ENCODE measurements at regions not wholly inside any gene's neighbourhood (a gene's known extent, or its start where the extent isn't known, plus 50 kb on each side); places are given as distances from the start of the nearest gene placed in this dataset.

DNA sequence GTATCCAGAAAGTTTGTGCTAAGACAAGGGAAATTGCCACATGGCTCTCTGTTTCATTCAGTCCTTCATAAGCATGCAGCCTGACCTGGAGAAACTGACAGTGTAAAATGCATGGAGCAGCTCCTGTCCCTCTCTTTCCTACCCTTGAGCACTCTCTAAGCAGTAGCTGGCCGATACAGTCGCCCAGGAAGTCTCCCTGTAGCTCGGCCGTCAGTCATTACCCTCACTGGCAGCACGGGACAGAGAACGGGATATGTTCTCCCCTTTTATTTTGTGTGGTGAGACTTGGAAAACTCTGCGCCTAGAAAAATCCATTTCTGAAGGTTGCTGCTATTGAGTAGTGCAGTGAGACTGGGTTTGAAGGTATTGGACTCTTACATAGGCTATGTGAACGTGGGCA is 56.8 kb upstream of the KCNMB1 start:
- H3K27me3 ChIP-seq: no peaks in the 10 kb centered on the region
- no peaks in the 10 kb centered on the region for H3K4me1 ChIP-seq (ENCODE audit: low read depth)
- no peaks in the 10 kb centered on the region for H3K9me3 ChIP-seq (ENCODE audit: low read depth)
- H3K4me3 ChIP-seq: no peak overlapping the region
- TF ChIP-seq, protein P1, sequence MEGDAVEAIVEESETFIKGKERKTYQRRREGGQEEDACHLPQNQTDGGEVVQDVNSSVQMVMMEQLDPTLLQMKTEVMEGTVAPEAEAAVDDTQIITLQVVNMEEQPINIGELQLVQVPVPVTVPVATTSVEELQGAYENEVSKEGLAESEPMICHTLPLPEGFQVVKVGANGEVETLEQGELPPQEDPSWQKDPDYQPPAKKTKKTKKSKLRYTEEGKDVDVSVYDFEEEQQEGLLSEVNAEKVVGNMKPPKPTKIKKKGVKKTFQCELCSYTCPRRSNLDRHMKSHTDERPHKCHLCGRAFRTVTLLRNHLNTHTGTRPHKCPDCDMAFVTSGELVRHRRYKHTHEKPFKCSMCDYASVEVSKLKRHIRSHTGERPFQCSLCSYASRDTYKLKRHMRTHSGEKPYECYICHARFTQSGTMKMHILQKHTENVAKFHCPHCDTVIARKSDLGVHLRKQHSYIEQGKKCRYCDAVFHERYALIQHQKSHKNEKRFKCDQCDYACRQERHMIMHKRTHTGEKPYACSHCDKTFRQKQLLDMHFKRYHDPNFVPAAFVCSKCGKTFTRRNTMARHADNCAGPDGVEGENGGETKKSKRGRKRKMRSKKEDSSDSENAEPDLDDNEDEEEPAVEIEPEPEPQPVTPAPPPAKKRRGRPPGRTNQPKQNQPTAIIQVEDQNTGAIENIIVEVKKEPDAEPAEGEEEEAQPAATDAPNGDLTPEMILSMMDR (IDR thresholded peaks at IDR 0.05; ENCODE audit: low read depth, low read length): no peak
- no peak for DNase-seq (ENCODE audit: low read depth in 1 of 2, low spot score in 1 of 2)
- H3K36me3 ChIP-seq: no peaks in the 10 kb centered on the region
- H3K27ac ChIP-seq: no peak overlapping the region

DNA sequence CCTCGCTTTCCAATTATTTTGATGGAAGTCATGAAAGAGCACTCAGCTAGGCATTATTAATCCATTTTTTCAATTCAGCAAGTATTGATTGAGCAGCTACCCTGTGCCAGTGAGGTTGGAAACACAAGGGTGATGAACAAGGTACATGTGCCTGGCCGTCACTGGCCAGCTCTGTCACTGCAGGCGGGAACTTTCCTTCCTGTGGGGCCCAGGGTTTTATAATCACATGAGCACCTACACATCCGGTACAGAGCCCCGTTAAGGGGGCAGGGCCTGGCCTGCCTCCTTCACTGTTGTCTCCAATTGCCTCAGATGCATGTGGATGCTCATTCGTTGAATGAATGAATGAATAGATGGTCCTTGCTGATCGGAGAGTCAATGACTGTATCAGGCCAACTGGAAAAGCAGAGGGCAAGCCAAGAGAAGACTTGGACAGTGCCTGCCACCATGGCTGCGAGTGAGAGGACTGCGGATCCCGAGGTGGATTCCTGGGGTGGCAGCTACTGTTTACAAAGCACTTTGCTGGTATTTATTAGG is 55.9 kb upstream of the KCNMB1 start:
- Histone ChIP-seq H3K4me3 (no peak overlapping the region), H3K9me3 (ENCODE audit: low read depth) (no peaks in the 10 kb centered on the region), H3K27ac (no peak overlapping the region), H3K4me1 (ENCODE audit: low read depth) (no peaks in the 10 kb centered on the region), H3K36me3 (no peaks in the 10 kb centered on the region), H3K27me3 (no peaks in the 10 kb centered on the region)
- TF ChIP-seq, protein P1 (IDR thresholded peaks at IDR 0.05; ENCODE audit: low read depth, low read length): no peak
- DNase-seq (ENCODE audit: low read depth in 1 of 2, low spot score in 1 of 2): no peak

DNA sequence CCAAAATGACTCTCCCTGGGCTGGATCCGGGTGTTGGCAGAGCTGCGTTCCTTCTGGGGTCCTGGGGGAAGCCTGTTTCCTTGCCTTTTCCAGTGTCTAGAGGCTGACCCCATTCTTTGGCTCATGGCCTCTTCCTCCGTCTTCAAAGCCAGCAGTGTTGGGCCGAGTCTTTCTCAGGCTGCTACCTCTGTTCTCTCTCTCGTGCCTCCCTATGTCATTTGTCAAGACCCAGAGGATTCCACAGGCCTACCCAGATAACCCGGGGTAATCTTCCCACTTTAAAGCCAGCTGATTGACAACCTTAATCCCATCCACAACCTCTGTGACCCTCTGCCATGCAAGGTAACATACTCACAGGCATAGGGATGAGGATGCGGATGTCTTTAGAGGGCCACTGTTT is 55.0 kb upstream of the KCNMB1 start:
- no peak overlapping the region for H3K27ac ChIP-seq
- no peaks in the 10 kb centered on the region for H3K36me3 ChIP-seq
- TF ChIP-seq, protein P1 (IDR thresholded peaks at IDR 0.05; ENCODE audit: low read depth, low read length): no peak
- H3K4me3 ChIP-seq: no peak overlapping the region
- no peaks in the 10 kb centered on the region for H3K27me3 ChIP-seq
- H3K4me1 ChIP-seq (ENCODE audit: low read depth): no peaks in the 10 kb centered on the region
- no peak for DNase-seq (ENCODE audit: low read depth in 1 of 2, low spot score in 1 of 2)
- no peaks in the 10 kb centered on the region for H3K9me3 ChIP-seq (ENCODE audit: low read depth)

DNA sequence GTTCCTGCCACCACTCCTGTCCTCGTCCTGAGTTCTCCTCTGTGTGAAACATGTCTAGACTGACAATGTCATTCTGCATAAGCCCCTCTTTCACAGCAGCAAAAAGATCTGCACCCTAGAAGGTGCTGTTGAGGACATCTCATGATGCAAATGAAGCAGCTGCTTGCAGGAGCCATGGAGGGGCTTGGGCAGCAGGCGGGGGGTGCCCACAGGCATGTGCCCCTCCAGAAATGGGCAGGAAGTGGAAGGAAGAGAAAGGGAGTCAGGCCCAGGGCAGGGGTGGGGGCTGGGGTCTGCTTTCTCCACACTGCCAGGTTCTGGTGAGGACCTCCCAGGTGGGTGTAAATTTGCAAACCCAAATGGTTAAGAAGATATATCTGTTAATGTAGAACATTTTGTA is 54.5 kb upstream of the KCNMB1 start:
- Histone ChIP-seq H3K4me3 (no peak overlapping the region), H3K9me3 (ENCODE audit: low read depth) (no peaks in the 10 kb centered on the region), H3K36me3 (no peaks in the 10 kb centered on the region), H3K27ac (no peak overlapping the region), H3K27me3 (no peaks in the 10 kb centered on the region), H3K4me1 (ENCODE audit: low read depth) (no peaks in the 10 kb centered on the region)
- TF ChIP-seq, protein P1 (IDR thresholded peaks at IDR 0.05; ENCODE audit: low read depth, low read length): no peak
- no peak for DNase-seq (ENCODE audit: low read depth in 1 of 2, low spot score in 1 of 2)

DNA sequence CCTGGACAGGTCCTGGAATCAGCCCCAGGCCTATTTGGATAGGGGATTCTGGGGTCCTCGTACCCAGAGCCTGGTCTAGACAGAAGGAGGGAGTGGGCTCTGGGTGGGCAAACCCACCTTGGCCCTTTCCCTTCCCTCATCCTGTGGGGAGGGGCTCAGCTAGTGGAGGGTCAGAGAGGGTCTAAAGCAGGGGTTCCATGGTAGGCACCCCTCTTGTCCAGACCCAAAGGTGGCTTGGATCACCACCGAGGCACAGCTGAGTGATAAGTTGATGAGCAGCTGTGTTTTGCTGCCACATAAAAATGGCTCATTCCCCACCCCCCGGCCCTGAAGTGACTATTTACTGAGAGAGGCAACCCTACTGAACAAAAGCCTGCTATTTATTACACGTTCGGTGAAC is 53.8 kb upstream of the KCNMB1 start:
- Histone ChIP-seq H3K9me3 (ENCODE audit: low read depth) (no peaks in the 10 kb centered on the region), H3K4me1 (ENCODE audit: low read depth) (no peaks in the 10 kb centered on the region), H3K36me3 (no peaks in the 10 kb centered on the region), H3K27me3 (no peaks in the 10 kb centered on the region), H3K27ac (no peak overlapping the region), H3K4me3 (no peak overlapping the region)
- TF ChIP-seq, protein P1 (IDR thresholded peaks at IDR 0.05; ENCODE audit: low read depth, low read length): no peak
- no peak for DNase-seq (ENCODE audit: low read depth in 1 of 2, low spot score in 1 of 2)

DNA sequence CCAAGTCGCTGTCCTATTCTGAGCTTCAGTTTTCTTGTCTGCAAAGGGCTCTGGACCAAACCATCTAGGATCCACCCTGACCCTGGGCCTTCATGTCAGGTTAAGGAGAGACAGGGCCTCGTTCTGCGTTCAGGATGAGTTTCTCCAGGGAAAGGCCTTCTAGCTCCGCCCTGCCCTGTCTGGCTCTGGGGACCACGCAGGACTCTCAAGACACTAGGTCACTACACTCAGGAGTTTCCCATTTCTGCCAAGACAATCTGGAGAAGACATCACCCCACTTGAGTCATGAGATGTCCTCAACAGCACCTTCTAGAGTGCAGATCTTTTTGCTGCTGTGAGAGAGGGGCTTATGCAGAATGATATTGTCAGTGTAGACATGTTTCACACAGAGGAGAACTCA is 53.2 kb upstream of the KCNMB1 start:
- H3K27ac ChIP-seq: no peak overlapping the region
- TF ChIP-seq, protein P1 (IDR thresholded peaks at IDR 0.05; ENCODE audit: low read depth, low read length): no peak
- no peaks in the 10 kb centered on the region for H3K36me3 ChIP-seq
- DNase-seq (ENCODE audit: low read depth in 1 of 2, low spot score in 1 of 2): no peak
- no peaks in the 10 kb centered on the region for H3K4me1 ChIP-seq (ENCODE audit: low read depth)
- H3K9me3 ChIP-seq (ENCODE audit: low read depth): no peaks in the 10 kb centered on the region
- H3K4me3 ChIP-seq: no peak overlapping the region
- H3K27me3 ChIP-seq: no peaks in the 10 kb centered on the region

All from cardiac muscle cell (in vitro differentiated cells and primary cell).